Coronary artery (tissue), 2 donors: ENCODE measurements at regions not wholly inside any gene's neighbourhood (a gene's known extent, or its start where the extent isn't known, plus 50 kb on each side); places are given as distances from the start of the nearest gene placed in this dataset.
"Not testable (repeated sequence)": the region's sequence is repeated elsewhere in the genome, so short reads cannot be mapped to it uniquely, and the experiment has no call there.

Source experiments
- DNase-seq: peaks from one replicate; pipeline ENCODE4 v3.0.0-alpha.2; 2017; ENCODE audit warnings: low spot score
- H3K27ac ChIP-seq, 2 donors: fragments of 200-600 bp; sonication (generic); one replicate each; pipeline ENCODE4 v1.5.1; 2016 to 2019
- H3K4me3 ChIP-seq: fragments of 200-600 bp; sonication (generic); 2 replicates; pipeline ENCODE4 v1.5.1; 2016; ENCODE audit warnings: mild to moderate bottlenecking, moderate library complexity
- TF ChIP-seq, protein P1 (sequence below): fragments of 200-600 bp; sonication (generic); IDR thresholded peaks from one replicate; pipeline ENCODE4 v1.5.1; 2019; ENCODE audit warnings: antibody characterized with exemption

DNA sequence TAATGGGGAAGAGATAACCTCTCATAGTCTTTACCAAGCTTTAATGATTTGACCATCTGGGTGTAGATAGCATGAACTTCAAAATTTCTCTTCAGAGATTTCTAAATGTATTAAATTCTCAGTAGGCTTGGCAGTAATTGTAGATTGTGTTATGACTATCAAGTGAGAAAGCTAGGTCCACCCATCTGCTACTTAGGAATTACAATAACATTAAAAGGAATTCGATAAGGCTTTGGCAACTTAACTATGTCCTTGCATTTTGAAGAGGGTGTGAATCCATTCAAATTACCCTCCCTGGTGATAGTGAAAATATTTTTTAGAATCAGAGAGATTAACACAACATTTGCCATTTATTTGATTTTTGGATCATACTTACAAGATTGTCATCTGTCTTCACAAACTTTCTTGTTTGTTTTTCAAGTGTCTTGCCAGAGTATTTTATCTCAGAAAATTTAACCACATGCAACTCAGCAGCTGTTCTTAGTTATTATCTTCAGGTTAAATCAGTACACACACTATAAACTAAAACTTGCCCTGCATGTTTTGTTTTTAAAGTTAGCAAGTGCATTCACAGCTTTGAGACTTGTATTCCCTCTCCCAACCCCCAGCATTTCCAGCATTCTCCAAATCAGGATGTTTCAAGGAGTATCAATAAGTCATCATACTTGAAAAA, 69.6 kb upstream of the COL8A1 start:
- DNase-seq: no peak
- TF ChIP-seq, protein P1, sequence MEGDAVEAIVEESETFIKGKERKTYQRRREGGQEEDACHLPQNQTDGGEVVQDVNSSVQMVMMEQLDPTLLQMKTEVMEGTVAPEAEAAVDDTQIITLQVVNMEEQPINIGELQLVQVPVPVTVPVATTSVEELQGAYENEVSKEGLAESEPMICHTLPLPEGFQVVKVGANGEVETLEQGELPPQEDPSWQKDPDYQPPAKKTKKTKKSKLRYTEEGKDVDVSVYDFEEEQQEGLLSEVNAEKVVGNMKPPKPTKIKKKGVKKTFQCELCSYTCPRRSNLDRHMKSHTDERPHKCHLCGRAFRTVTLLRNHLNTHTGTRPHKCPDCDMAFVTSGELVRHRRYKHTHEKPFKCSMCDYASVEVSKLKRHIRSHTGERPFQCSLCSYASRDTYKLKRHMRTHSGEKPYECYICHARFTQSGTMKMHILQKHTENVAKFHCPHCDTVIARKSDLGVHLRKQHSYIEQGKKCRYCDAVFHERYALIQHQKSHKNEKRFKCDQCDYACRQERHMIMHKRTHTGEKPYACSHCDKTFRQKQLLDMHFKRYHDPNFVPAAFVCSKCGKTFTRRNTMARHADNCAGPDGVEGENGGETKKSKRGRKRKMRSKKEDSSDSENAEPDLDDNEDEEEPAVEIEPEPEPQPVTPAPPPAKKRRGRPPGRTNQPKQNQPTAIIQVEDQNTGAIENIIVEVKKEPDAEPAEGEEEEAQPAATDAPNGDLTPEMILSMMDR: no peak
- no peak overlapping the region for H3K27ac ChIP-seq
- H3K4me3 ChIP-seq: no peak overlapping the region

DNA sequence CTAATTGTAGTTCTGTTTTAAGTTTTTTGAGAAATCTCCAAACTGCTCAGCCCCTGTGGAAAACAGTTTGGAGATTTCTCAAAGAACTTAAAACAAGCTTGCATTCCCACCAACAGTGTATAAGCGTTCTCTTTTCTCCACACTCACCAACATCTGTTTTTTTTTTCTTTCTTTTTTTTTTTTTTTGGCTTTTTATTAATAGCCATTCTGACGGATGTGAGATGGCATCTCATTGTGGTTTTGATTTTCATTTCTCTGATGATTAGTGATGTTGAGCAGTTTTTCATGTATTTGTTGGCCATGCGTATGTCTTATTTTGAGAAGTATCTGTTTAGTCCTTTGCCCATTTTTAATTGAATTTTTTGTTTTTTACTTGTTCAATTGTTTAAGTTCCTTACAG, 73.1 kb upstream of the COL8A1 start:
- no peak overlapping the region for H3K27ac ChIP-seq
- H3K4me3 ChIP-seq: no peak overlapping the region
- TF ChIP-seq, protein P1: no peak
- DNase-seq: no peak

DNA sequence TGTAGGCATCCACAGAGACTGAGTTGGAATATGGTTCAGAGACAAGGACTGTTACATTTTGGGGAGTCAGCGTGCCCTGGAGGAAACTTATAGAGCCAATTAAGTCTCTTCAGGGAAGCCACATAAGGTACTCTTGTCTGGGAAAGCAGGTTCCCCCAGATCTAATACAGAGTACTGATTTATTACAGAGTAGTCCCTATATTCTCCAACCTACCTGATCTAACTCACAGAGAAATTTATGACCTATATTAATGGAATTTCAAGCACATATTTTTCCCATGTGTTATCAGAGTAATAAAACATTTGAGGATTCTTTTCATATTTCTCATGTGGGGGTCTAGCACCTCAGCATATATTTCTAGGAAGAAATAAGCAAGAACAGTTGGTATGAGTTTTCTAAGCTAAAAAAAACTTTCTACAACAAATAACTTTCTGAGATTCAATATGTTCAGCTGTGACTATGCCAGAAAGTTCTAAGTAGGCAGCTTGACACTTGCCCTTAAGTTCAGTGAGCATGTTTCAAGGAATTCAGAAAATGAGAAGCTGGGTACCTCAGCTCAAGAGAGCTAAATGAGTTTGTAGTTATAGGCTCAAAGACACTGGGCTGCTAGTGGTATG, 75.3 kb upstream of the COL8A1 start:
- DNase-seq: no peak
- no peak overlapping the region for H3K27ac ChIP-seq
- TF ChIP-seq, protein P1: no peak
- H3K4me3 ChIP-seq: no peak overlapping the region

DNA sequence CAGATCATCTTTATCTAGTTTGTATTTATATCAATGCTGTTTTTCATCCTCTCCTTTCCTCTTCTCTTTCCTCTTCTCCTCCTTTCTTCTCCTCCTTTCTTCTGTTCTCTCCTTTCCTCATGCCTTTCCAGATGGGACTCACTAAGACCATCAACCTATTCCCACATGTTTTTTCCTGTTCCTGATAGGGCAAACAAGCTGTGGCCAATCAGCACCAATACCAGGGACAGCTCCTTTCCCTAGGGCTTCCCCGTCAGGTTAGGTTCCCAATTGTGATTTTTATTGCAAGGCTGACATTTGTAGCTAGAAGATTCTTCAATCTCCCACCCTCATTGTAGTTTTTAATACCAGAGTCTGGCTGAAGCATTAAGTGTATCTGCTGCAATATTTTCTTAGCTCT, 76.3 kb upstream of the COL8A1 start:
- H3K27ac ChIP-seq: no peak overlapping the region
- TF ChIP-seq, protein P1: no peak
- no peak overlapping the region for H3K4me3 ChIP-seq
- no peak for DNase-seq

DNA sequence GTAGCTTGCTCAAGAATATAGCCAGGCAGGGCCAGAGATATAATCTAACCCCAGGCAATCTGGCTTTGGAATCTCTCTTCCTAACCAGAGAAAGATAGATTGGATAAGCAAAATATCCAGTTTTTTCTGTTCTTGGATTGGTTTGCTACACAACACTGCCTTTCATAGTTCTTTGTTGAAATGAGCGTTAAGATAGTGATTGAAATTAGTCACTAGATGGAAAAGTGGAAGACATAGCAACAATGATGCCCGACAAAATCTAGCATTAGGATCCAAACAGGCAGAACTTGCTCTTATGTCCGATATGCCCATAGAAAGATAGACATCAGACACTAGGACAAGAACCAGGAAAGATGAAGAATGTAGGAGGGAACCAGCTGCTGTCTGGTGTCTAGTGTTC, 77.3 kb upstream of the COL8A1 start:
- no peak overlapping the region for H3K4me3 ChIP-seq
- no peak overlapping the region for H3K27ac ChIP-seq
- DNase-seq: no peak
- TF ChIP-seq, protein P1: no peak

DNA sequence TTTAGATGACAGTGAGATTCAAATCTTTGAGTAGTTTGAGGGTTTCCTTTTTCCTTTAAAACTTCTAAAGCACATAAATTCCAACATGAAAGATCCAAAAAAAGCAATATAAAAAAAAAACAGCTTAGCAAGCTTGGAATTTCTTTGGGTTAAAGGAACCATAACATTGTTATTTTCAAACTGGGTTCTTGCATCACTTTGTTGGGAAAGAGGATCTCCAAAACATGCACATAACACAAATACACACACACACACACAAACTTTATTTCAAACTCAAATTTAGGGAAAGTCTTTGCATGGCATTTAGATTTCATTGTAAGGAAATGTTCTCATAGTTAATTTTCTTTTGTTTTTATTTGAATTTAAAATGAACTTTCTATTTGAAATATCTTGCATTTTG, 79.2 kb upstream of the COL8A1 start:
- H3K27ac ChIP-seq: no peak overlapping the region
- no peak for DNase-seq
- TF ChIP-seq, protein P1: no peak
- no peak overlapping the region for H3K4me3 ChIP-seq

DNA sequence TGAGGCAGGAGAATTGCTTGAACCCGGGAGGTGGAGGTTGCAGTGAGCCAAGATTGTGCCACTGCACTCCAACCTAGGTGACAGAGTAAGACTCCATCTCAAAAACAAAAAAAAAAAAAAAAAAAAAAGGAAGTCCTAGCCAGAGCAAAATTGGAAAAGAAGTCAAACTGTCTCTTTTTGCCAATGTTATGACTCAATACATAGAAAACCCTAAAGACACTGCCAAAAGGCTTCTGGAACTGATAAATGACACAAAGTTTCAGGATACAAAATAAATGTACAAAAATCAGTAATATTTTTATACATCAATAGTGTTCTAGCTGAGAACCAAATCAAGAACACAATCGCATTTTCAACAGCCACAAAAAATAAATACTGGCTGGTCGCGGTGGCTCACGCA, 82.5 kb upstream of the COL8A1 start:
- not testable (repeated sequence) for DNase-seq, H3K4me3 ChIP-seq

More for the DNA sequence above, 82.5 kb upstream of the COL8A1 start:
- not testable (repeated sequence) for H3K27ac ChIP-seq
